ENCODE measurements at regions not wholly inside any gene's neighbourhood (a gene's known extent, or its start where the extent isn't known, plus 50 kb on each side); places are given as distances from the start of the nearest gene placed in this dataset.

DNA sequence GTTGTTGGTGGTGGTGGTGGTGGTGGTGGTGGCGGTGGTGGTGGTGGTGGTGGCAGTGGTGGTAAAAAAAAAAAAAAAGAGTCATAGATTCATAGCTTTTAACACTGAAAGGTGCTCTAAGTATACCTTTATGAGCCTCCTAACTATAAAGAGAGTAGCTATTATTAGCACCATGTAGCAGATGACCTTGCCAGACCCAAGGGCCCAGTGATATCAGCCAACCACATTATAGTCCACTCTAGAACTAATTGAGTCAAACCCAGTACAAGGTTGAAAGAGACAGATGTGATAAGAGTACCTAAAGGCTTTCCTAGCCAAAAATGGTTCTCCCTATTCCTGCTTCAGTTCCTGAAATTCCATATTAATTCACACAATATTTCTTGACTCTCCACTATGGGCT is 245.3 kb downstream of the HACE1 start:
- DNase-seq (ENCODE audit: low spot score), result no peak

- DNase-seq (ENCODE audit: low spot score), result no peak
Measured at GRCh38 chr6:104613416-104614001, 246.2 kb downstream of the HACE1 start.

- DNase-seq (ENCODE audit: low spot score), result no peak
Measured at GRCh38 chr6:104612541-104612940, 247.2 kb downstream of the HACE1 start.

GRCh38 chr6:104608101-104608500 is 251.6 kb downstream of the HACE1 start:
- DNase-seq (ENCODE audit: low spot score), result no peak

DNA sequence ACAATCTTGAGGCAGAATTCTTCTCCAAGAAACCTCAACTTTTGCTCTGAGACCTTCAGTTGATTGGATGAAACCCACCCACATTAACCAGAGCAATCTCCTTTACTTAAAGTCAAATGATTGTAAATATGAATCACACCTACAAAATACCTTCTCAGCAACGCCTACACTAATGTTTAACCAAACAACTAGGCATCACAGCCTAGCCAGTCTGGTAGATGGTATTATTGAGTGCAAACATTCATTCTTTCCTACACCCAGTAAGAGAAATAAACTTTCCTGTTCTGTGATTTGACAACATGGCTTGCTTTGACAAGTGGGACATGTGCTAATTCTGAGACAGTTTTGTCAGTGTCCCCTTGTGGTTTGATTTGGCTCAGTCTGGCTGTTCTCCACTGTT is 252.2 kb downstream of the HACE1 start:
- DNase-seq (ENCODE audit: low spot score), result no peak

GRCh38 chr6:104606361-104606760 is 253.4 kb downstream of the HACE1 start:
- no peak for DNase-seq (ENCODE audit: low spot score)

DNA sequence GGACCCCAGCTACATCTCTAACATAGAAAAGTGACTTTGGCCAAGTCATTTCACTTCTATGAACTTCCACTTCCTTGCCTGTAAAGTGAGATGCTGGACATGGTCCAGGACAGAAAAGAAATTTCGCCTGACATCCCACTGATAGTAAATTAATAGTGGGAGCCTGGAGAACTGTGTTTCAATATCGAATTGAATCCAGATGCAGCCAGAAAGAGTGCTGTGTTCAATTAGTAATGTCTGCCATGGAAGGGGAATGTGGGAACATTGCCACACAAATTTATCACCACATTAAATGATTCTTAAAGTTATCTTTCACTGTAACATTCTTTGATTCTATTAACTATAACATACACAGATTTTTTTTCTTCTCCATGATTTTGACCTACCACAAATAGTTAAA is 255.0 kb downstream of the HACE1 start:
- no peak for DNase-seq (ENCODE audit: low spot score)

- DNase-seq (ENCODE audit: low spot score), result no peak
Measured at GRCh38 chr6:104603108-104603745, 256.5 kb downstream of the HACE1 start.

DNA sequence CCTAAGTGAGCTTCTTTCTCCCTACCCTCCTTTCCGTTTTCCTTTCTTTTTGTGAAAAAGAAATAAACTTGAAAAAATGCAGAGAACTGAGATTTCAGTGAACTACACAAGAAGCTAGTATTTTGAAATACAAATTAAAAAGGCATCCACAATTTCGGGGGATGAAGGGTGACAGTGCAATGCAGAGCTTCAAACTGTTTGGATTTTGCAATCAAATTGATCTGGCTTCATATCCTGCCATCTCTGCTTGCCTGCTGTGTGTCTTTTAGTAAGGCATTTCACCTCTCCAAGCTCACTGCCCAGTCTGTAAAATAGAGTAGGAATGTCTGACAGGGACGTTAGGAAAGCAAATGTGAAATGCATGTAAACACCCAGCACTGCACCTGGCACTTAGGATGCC is 258.0 kb downstream of the HACE1 start:
- no peak for DNase-seq (ENCODE audit: low spot score)

GRCh38 chr6:104601131-104601651 is 258.5 kb downstream of the HACE1 start:
- DNase-seq (ENCODE audit: low spot score), result no peak

GRCh38 chr6:104600639-104600931 is 259.1 kb downstream of the HACE1 start:
- no peak for DNase-seq (ENCODE audit: low spot score)

GRCh38 chr6:104599821-104600638 is 259.7 kb downstream of the HACE1 start:
- no peak for DNase-seq (ENCODE audit: low spot score)

GRCh38 chr6:104597541-104598050 is 262.1 kb downstream of the HACE1 start:
- no peak for DNase-seq (ENCODE audit: low spot score)

DNA sequence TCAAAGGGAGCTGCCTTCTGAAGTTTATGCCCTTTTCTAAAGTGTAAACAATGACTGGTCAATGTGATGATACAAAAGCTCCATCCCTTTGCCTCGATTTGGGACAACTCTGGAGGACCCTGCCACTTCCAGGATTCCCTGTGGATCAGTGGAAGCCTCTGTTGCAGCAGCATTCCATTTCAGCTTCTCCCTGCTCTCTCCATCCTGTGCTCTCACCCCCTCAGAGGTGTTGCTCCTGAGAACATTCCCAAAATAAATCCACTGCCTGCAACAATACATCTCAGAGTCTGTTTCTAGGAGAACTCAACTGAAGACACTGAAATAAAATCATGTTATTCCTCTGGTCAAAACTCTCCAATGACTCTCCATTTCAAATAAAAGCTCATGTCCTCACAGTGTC is 263.6 kb downstream of the HACE1 start:
- no peak for DNase-seq (ENCODE audit: low spot score)

DNA sequence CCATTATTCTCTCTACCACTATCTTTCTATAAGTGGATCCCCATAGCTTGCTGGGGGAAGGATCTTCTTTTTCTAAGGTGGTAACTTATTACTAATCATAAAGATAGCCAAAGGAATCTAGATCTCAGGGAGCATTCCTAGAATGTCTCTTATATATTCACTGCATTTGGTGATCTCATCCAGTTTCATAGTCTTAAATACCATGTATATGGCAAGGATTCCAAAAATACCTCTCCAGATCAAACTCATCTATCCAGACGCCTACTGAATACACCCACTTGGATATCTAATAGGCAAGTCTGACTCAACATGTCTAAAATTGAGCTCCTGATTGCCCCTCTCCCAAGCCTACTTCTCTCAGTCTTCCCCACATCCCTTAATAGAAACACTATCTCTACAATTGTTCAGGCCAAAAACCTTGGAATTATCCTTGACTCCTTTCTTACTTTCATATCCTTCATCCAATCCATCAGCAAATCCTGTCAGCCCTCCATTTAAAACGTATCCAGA is 264.4 kb downstream of the HACE1 start:
- no peak for DNase-seq (ENCODE audit: low spot score)

- no peak for DNase-seq (ENCODE audit: low spot score)
Measured at GRCh38 chr6:104591573-104592334, 268.0 kb downstream of the HACE1 start.

DNA sequence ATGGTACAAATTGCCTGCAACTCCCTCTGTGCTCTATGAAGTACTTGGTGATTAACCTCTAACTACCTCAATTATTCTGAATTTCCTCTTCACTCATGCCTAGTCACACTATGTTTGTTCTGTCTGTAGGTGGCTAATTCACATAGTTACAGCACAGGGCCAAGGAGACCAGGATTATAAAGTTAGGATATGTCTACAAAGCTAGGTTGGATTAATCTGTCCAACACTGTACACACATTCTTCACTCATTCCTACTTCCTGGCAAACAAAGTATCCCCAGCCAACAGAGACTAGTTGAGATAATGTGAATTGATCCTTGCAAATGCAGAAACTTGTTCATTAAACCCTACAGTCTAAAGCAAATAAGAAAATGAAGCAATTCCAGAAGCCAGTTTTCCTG is 269.8 kb downstream of the HACE1 start:
- DNase-seq (ENCODE audit: low spot score), result no peak

GRCh38 chr6:104585646-104586045 is 274.1 kb downstream of the HACE1 start:
- peak; percentile 20 for DNase-seq (ENCODE audit: low spot score)

GRCh38 chr6:104580452-104580851 is 279.3 kb downstream of the HACE1 start:
- no peak for DNase-seq (ENCODE audit: low spot score)

- DNase-seq (ENCODE audit: low spot score), result no peak
Measured at GRCh38 chr6:104579310-104579863, 280.3 kb downstream of the HACE1 start.

GRCh38 chr6:104575536-104575935 is 284.2 kb downstream of the HACE1 start:
- DNase-seq (ENCODE audit: low spot score), result no peak

All from COLO829 (cell line).